Cardiac muscle cell (in vitro differentiated cells and primary cell): ENCODE measurements at regions not wholly inside any gene's neighbourhood (a gene's known extent, or its start where the extent isn't known, plus 50 kb on each side); places are given as distances from the start of the nearest gene placed in this dataset.

ENCODE experiments used
- DNase-seq, 2 donors: peaks; one replicate each; pipeline versions ENCODE4 v3.0.0 to v3.0.0-alpha.2; 2010 to 2017; ENCODE audit warnings: low read depth in 1 of 2, low spot score in 1 of 2
- H3K27ac ChIP-seq: fragments of 200-600 bp; sonication (generic); 2 replicates; pipeline ENCODE4 v1.5.1; 2016
- H3K27me3 ChIP-seq: fragments of 200-600 bp; sonication (generic); 2 replicates; pipeline ENCODE4 v1.6.0; 2016; ENCODE audit warnings: control low read depth
- H3K36me3 ChIP-seq: fragments of 200-600 bp; sonication (generic); 2 replicates; pipeline ENCODE4 v1.5.1; 2016; ENCODE audit warnings: control low read depth
- H3K4me1 ChIP-seq: fragments of 200-600 bp; sonication (generic); 2 replicates; pipeline ENCODE4 v1.8.1; 2017; ENCODE audit warnings: low read depth, mild to moderate bottlenecking, mixed run types
- H3K4me3 ChIP-seq: fragments of 200-600 bp; sonication (generic); 2 replicates; pipeline ENCODE4 v1.5.1; 2016; ENCODE audit warnings: mild to moderate bottlenecking
- H3K9me3 ChIP-seq: fragments of 200-600 bp; sonication (generic); 2 replicates; pipeline ENCODE4 v1.5.1; 2017; ENCODE audit warnings: low read depth, mild to moderate bottlenecking, control low read depth
- TF ChIP-seq, protein P1 (sequence below): IDR thresholded peaks from 2 replicates; pipeline ENCODE4 v1.5.1; 2012; ENCODE audit warnings: low read depth, mild to moderate bottlenecking, low read length

DNA sequence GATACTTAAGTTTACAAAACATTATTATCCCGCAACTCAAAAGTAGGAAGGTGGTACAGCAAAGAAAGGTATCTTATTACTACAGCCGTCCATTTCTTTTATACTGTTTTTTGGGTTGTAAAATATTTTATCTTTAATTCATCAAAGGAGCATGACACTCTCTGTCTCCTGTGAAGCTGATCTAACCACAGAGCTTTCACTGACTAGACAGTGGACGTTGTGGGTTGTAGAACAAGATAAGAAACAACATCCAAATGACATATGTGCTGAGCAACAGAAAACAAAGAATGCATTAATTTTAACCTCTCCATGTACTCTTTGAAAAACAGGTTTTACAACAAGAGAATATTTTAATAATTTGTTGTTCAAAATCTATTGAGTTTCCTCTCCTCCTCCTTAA is 195.9 kb upstream of the FBXO33 start:
- no peak for DNase-seq
- no peak overlapping the region for H3K4me3 ChIP-seq
- TF ChIP-seq, protein P1, sequence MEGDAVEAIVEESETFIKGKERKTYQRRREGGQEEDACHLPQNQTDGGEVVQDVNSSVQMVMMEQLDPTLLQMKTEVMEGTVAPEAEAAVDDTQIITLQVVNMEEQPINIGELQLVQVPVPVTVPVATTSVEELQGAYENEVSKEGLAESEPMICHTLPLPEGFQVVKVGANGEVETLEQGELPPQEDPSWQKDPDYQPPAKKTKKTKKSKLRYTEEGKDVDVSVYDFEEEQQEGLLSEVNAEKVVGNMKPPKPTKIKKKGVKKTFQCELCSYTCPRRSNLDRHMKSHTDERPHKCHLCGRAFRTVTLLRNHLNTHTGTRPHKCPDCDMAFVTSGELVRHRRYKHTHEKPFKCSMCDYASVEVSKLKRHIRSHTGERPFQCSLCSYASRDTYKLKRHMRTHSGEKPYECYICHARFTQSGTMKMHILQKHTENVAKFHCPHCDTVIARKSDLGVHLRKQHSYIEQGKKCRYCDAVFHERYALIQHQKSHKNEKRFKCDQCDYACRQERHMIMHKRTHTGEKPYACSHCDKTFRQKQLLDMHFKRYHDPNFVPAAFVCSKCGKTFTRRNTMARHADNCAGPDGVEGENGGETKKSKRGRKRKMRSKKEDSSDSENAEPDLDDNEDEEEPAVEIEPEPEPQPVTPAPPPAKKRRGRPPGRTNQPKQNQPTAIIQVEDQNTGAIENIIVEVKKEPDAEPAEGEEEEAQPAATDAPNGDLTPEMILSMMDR, result no peak
- no peaks in the 10 kb centered on the region for H3K27me3 ChIP-seq
- H3K9me3 ChIP-seq, result no peaks in the 10 kb centered on the region
- no peaks in the 10 kb centered on the region for H3K4me1 ChIP-seq
- no peaks in the 10 kb centered on the region for H3K36me3 ChIP-seq
- no peak overlapping the region for H3K27ac ChIP-seq

- no peak for DNase-seq
- Histone ChIP-seq H3K36me3 (no peaks in the 10 kb centered on the region), H3K4me3 (no peak overlapping the region), H3K4me1 (no peaks in the 10 kb centered on the region), H3K27ac (no peak overlapping the region), H3K27me3 (no peaks in the 10 kb centered on the region), H3K9me3 (no peaks in the 10 kb centered on the region)
- TF ChIP-seq, protein P1, result no peak
Observed at GRCh38 chr14:39626589-39627576, 194.7 kb upstream of the FBXO33 start.

- H3K36me3 ChIP-seq, result no peaks in the 10 kb centered on the region
- H3K9me3 ChIP-seq, result no peaks in the 10 kb centered on the region
- peaks cover 4% of the 10 kb centered on the region for H3K4me1 ChIP-seq
- H3K4me3 ChIP-seq, result no peak overlapping the region
- no peak overlapping the region for H3K27ac ChIP-seq
- H3K27me3 ChIP-seq, result no peaks in the 10 kb centered on the region
- TF ChIP-seq, protein P1, result no peak
- no peak for DNase-seq
Observed at GRCh38 chr14:39621678-39622077, 189.4 kb upstream of the FBXO33 start.

DNA sequence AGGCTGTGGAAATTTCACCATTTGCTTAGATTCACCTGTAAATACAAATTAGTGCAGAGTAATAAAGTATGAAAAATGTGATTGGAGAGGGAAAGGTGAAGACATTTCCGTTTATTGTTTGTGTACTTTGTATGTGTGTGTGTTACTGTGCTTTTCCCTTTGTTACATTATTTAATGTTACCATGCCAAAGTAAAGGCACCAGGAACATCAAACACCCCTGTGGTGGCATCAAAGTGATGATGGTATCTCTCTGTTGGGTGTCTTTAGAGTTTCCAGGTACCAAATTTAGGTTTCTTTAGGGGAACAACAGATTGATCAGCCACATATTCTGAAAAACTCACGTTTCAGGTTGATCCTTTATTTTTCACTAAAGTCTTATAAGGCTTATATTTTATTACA is 189.0 kb upstream of the FBXO33 start:
- peaks cover 4% of the 10 kb centered on the region for H3K4me1 ChIP-seq
- DNase-seq, result no peak
- no peaks in the 10 kb centered on the region for H3K36me3 ChIP-seq
- H3K4me3 ChIP-seq, result no peak overlapping the region
- no peaks in the 10 kb centered on the region for H3K27me3 ChIP-seq
- H3K27ac ChIP-seq, result no peak overlapping the region
- TF ChIP-seq, protein P1, result no peak
- H3K9me3 ChIP-seq, result no peaks in the 10 kb centered on the region

DNA sequence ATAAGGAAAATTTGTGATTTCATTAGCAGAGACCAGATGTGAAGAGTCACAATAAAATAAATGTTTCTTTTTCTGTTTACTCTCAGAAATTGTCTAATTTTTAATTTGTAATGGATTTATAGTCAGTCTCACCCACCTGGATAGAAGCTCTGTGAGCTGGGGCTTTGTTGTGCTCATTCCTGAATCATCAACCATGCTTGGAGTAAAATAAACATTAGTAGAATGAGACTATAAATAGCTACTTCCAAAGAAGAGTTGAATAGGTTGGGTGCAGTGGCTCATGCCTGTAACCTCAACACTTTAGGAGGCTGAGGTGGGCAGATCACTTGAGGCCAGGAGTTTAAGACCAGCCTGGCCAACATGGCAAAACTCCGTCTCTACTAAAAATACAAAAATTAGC is 185.3 kb upstream of the FBXO33 start:
- no peaks in the 10 kb centered on the region for H3K36me3 ChIP-seq
- no peak for DNase-seq
- TF ChIP-seq, protein P1, result no peak

More for the DNA sequence above, 185.3 kb upstream of the FBXO33 start:
- Histone ChIP-seq H3K27ac (no peak overlapping the region), H3K4me1 (peaks cover 22% of the 10 kb centered on the region), H3K9me3 (no peaks in the 10 kb centered on the region), H3K27me3 (no peaks in the 10 kb centered on the region), H3K4me3 (no peak overlapping the region)
